Thoracic aorta (tissue), 2 donors: ENCODE measurements at regions not wholly inside any gene's neighbourhood (a gene's known extent, or its start where the extent isn't known, plus 50 kb on each side); places are given as distances from the start of the nearest gene placed in this dataset.
"Not testable (repeated sequence)": the region's sequence is repeated elsewhere in the genome, so short reads cannot be mapped to it uniquely, and the experiment has no call there.

ENCODE experiments used
- ATAC-seq: fragments of 150-250 bp; one replicate; pipeline ENCODE4 v1.8.0; 2017; ENCODE audit warnings: low read depth; ENCODE audit not compliant: insufficient number of reproducible peaks, low FRiP score
- DNase-seq: peaks from one replicate; pipeline ENCODE4 v3.0.0-alpha.2; 2020; ENCODE audit warnings: low spot score
- H3K27ac ChIP-seq, 2 donors: fragments of 200-600 bp; sonication (generic); 1 replicate in 1 of 2; 2 replicates in 1 of 2; pipeline ENCODE4 v1.5.1; 2016; ENCODE audit warnings: mild to moderate bottlenecking in 2 of 2, moderate library complexity in 2 of 2
- H3K27me3 ChIP-seq: fragments of 200-600 bp; sonication (generic); replicated peaks from 2 replicates; pipeline ENCODE4 v1.6.0; 2016; ENCODE audit warnings: mild to moderate bottlenecking; ENCODE audit not compliant: insufficient read depth
- H3K36me3 ChIP-seq: fragments of 200-600 bp; sonication (generic); one replicate; pipeline ENCODE4 v1.5.1; 2016
- H3K4me1 ChIP-seq, 2 donors: fragments of 200-600 bp; sonication (generic); 1 replicate in 1 of 2; 2 replicates in 1 of 2; pipeline versions ENCODE4 v1.5.1 to v1.6.0; 2016; ENCODE audit warnings: low read depth in 2 of 2, mild to moderate bottlenecking in 1 of 2; ENCODE audit not compliant: control insufficient read depth in 1 of 2
- H3K4me3 ChIP-seq: fragments of 200-600 bp; sonication (generic); 2 replicates; pipeline ENCODE4 v1.5.1; 2016; ENCODE audit warnings: mild to moderate bottlenecking
- H3K9me3 ChIP-seq: fragments of 200-600 bp; sonication (generic); 2 replicates; pipeline ENCODE4 v1.5.1; 2016
- CTCF ChIP-seq: fragments of 200-600 bp; sonication (generic); IDR thresholded peaks from one replicate; pipeline ENCODE4 v1.5.1; 2019; ENCODE audit warnings: antibody characterized with exemption

GRCh38 chr19:31885280-31885853, 460.0 kb upstream of the ZNF507 start:
- no peak for ATAC-seq
- Histone ChIP-seq H3K4me3 (no peak overlapping the region), H3K36me3 (no peaks in the 10 kb centered on the region), H3K27me3 (no peaks in the 10 kb centered on the region), H3K27ac (no peak overlapping the region), H3K9me3 (no peaks in the 10 kb centered on the region), H3K4me1 (no peaks in the 10 kb centered on the region)
- no peak for DNase-seq
- TF ChIP-seq CTCF = no peak

GRCh38 chr19:31890230-31890629, 455.2 kb upstream of the ZNF507 start:
- H3K27me3 ChIP-seq = no peaks in the 10 kb centered on the region
- DNase-seq (no peak), ATAC-seq (no peak)
- no peak overlapping the region for H3K4me3 ChIP-seq
- H3K36me3 ChIP-seq = no peaks in the 10 kb centered on the region
- H3K4me1 ChIP-seq = no peaks in the 10 kb centered on the region
- no peak overlapping the region for H3K27ac ChIP-seq
- H3K9me3 ChIP-seq = no peaks in the 10 kb centered on the region
- no peak for TF ChIP-seq CTCF

GRCh38 chr19:31892060-31892459, 453.4 kb upstream of the ZNF507 start:
- TF ChIP-seq CTCF = no peak
- H3K27me3 ChIP-seq = no peaks in the 10 kb centered on the region
- no peak for DNase-seq
- H3K4me3 ChIP-seq = no peak overlapping the region
- H3K4me1 ChIP-seq = no peaks in the 10 kb centered on the region
- H3K36me3 ChIP-seq = no peaks in the 10 kb centered on the region
- ATAC-seq = no peak
- H3K27ac ChIP-seq = no peak overlapping the region
- no peaks in the 10 kb centered on the region for H3K9me3 ChIP-seq

GRCh38 chr19:31893491-31893890, 451.9 kb upstream of the ZNF507 start:
- H3K27me3 ChIP-seq, H3K9me3 ChIP-seq, H3K4me3 ChIP-seq, ATAC-seq, H3K27ac ChIP-seq, DNase-seq, H3K36me3 ChIP-seq, H3K4me1 ChIP-seq: not testable (repeated sequence)

- no peak for TF ChIP-seq CTCF
- DNase-seq (no peak), ATAC-seq (no peak)
- no peak overlapping the region for H3K4me3 ChIP-seq
- H3K4me1 ChIP-seq = no peaks in the 10 kb centered on the region
- H3K36me3 ChIP-seq = no peaks in the 10 kb centered on the region
- H3K27me3 ChIP-seq = no peaks in the 10 kb centered on the region
- H3K9me3 ChIP-seq = no peaks in the 10 kb centered on the region
- H3K27ac ChIP-seq = no peak overlapping the region
These were observed 451.0 kb upstream of the ZNF507 start for GRCh38 chr19:31894451-31894850.

- Histone ChIP-seq H3K27me3 (no peaks in the 10 kb centered on the region), H3K4me1 (no peaks in the 10 kb centered on the region), H3K36me3 (no peaks in the 10 kb centered on the region), H3K27ac (no peak overlapping the region), H3K9me3 (no peaks in the 10 kb centered on the region), H3K4me3 (no peak overlapping the region)
- no peak for DNase-seq
- ATAC-seq = no peak
- TF ChIP-seq CTCF = no peak
These were observed 448.1 kb upstream of the ZNF507 start for GRCh38 chr19:31897292-31897691.
